ENCODE measurements at regions not wholly inside any gene's neighbourhood (a gene's known extent, or its start where the extent isn't known, plus 50 kb on each side); places are given as distances from the start of the nearest gene placed in this dataset.

- DNase-seq = no peak
Observed at GRCh38 chr2:235314371-235314930, 179.4 kb upstream of the AGAP1 start.

GRCh38 chr2:235319095-235319494 lies 174.7 kb upstream of the AGAP1 start:
- DNase-seq = no peak

GRCh38 chr2:235320326-235320725 lies 173.5 kb upstream of the AGAP1 start:
- DNase-seq = no peak

- no peak for DNase-seq
Observed at GRCh38 chr2:235324324-235324723, 169.5 kb upstream of the AGAP1 start.

- DNase-seq = no peak
Observed at GRCh38 chr2:235325151-235325550, 168.7 kb upstream of the AGAP1 start.

GRCh38 chr2:235328991-235329390 lies 164.9 kb upstream of the AGAP1 start:
- DNase-seq = no peak

GRCh38 chr2:235330775-235331451 lies 162.9 kb upstream of the AGAP1 start:
- no peak for DNase-seq

GRCh38 chr2:235332240-235332890 lies 161.5 kb upstream of the AGAP1 start:
- DNase-seq = no peak

- DNase-seq = no peak
Observed at GRCh38 chr2:235333076-235333475, 160.8 kb upstream of the AGAP1 start.

GRCh38 chr2:235334179-235334578 lies 159.7 kb upstream of the AGAP1 start:
- no peak for DNase-seq

- DNase-seq = no peak
Observed at GRCh38 chr2:235343156-235343774, 150.6 kb upstream of the AGAP1 start.

GRCh38 chr2:235343869-235344268 lies 150.0 kb upstream of the AGAP1 start:
- no peak for DNase-seq

- DNase-seq = no peak
Observed at GRCh38 chr2:235345745-235346144, 148.1 kb upstream of the AGAP1 start.

- no peak for DNase-seq
Observed at GRCh38 chr2:235347691-235348090, 146.2 kb upstream of the AGAP1 start.

- no peak for DNase-seq
Observed at GRCh38 chr2:235348329-235348728, 145.5 kb upstream of the AGAP1 start.

GRCh38 chr2:235350234-235350633 lies 143.6 kb upstream of the AGAP1 start:
- DNase-seq = no peak

- no peak for DNase-seq
Observed at GRCh38 chr2:235352541-235352940, 141.3 kb upstream of the AGAP1 start.

- DNase-seq = no peak
Observed at GRCh38 chr2:235357881-235358280, 136.0 kb upstream of the AGAP1 start.

GRCh38 chr2:235358981-235359471 lies 134.8 kb upstream of the AGAP1 start:
- no peak for DNase-seq

GRCh38 chr2:235360446-235360845 lies 133.4 kb upstream of the AGAP1 start:
- no peak for DNase-seq

GRCh38 chr2:235365743-235366142 lies 128.1 kb upstream of the AGAP1 start:
- no peak for DNase-seq

- no peak for DNase-seq
Observed at GRCh38 chr2:235366390-235366789, 127.5 kb upstream of the AGAP1 start.

GRCh38 chr2:235366807-235367206 lies 127.0 kb upstream of the AGAP1 start:
- no peak for DNase-seq

GRCh38 chr2:235371018-235371417 lies 122.8 kb upstream of the AGAP1 start:
- DNase-seq = no peak
